Natural killer cell treated with Interleukin-12 subunit alpha and Interleukin-12 subunit beta and Interleukin-15 and Interleukin-18, amount 100 ng/mL, for 72 hours (primary cell): ENCODE measurements at regions not wholly inside any gene's neighbourhood (a gene's known extent, or its start where the extent isn't known, plus 50 kb on each side); places are given as distances from the start of the nearest gene placed in this dataset.

Source experiments
- ATAC-seq, 2 donors: fragments of 150-1000 bp; cut with Tn5 transposase in 1 of 2; sonication (Bioruptor Pico), chemical (Tn5 transposase) in 1 of 2; 2 replicates each; pipeline ENCODE4 v1.10.0; 2021
- DNase-seq: peaks from one replicate; pipeline ENCODE4 v3.0.0; 2022; ENCODE audit warnings: low spot score
- H3K27ac Mint-ChIP-seq, 2 donors: 1 replicate in 1 of 2; 2 replicates in 1 of 2; pipeline ENCODE4 v1.8.0; 2022; ENCODE audit warnings: mixed read lengths in 2 of 2, mild to moderate bottlenecking in 1 of 2, moderate library complexity in 1 of 2
- H3K27me3 Mint-ChIP-seq, 2 donors: 1 replicate in 1 of 2; 2 replicates in 1 of 2; pipeline ENCODE4 v1.8.0; 2022; ENCODE audit warnings: mixed read lengths in 2 of 2
- H3K36me3 Mint-ChIP-seq: one replicate; pipeline ENCODE4 v1.8.0; 2022; ENCODE audit warnings: mixed read lengths
- H3K4me1 Mint-ChIP-seq, 2 donors: 1 replicate in 1 of 2; 2 replicates in 1 of 2; pipeline ENCODE4 v1.8.0; 2022; ENCODE audit warnings: low read depth in 2 of 2, mixed read lengths in 2 of 2, mild to moderate bottlenecking in 1 of 2
- H3K4me3 Mint-ChIP-seq: one replicate; pipeline ENCODE4 v1.8.0; 2022; ENCODE audit warnings: mixed read lengths
- H3K9me3 Mint-ChIP-seq: 2 replicates; pipeline ENCODE4 v1.8.0; 2022; ENCODE audit warnings: mixed read lengths

- no peaks in the 10 kb centered on the region for H3K4me1 Mint-ChIP-seq
Observed at GRCh38 chr5:167898361-167899042, 392.9 kb upstream of the WWC1 start.

GRCh38 chr5:167899490-167900070 lies 391.9 kb upstream of the WWC1 start:
- H3K36me3 Mint-ChIP-seq, result no peaks in the 10 kb centered on the region
- DNase-seq, result no peak
- H3K9me3 Mint-ChIP-seq, result peaks cover 8% of the 10 kb centered on the region
- H3K4me3 Mint-ChIP-seq, result no peak overlapping the region
- no peaks in the 10 kb centered on the region for H3K4me1 Mint-ChIP-seq
- H3K27me3 Mint-ChIP-seq, result peaks cover 0 to 11% of the 10 kb centered on the region in 2 donors
- ATAC-seq, result no peak
- no peak overlapping the region for H3K27ac Mint-ChIP-seq

More at GRCh38 chr5:167898361-167899042, 392.9 kb upstream of the WWC1 start:
- H3K4me3 Mint-ChIP-seq, result no peak overlapping the region
- no peak for DNase-seq
- no peak overlapping the region for H3K27ac Mint-ChIP-seq
- H3K36me3 Mint-ChIP-seq, result no peaks in the 10 kb centered on the region
- H3K9me3 Mint-ChIP-seq, result peaks cover 11% of the 10 kb centered on the region
- peaks cover 0 to 11% of the 10 kb centered on the region in 2 donors for H3K27me3 Mint-ChIP-seq
- ATAC-seq, result no peak

DNA sequence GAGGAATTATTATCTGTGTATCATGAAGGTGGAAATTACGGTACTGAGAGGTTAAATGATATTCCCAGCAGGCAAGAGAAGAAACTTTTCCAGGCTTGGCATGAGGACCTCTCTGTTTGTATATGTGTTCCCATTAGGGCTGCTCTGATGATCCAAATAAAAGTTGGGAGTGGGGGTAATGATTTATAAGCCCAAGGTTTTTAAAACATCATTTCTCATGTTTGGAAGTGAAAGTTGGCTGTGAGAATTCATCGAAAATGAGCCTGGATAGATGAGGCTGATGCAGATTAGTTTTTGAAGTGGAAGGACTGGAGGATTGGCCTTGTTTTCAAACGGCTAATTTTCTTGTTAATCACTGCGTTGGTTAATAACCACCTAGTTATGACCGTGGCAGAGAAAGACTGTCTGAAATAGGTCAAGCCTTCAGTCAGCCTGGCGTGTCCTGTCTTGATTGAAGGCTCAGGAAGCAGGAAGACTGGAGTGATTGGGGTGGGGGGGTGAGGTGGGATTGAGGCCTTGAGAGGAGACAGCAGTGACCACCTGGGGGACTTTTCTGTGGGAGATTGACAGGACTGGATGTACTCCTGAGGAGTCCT lies 391.0 kb upstream of the WWC1 start:
- Mint-ChIP-seq H3K27ac (no peak overlapping the region), H3K4me3 (no peak overlapping the region), H3K4me1 (no peaks in the 10 kb centered on the region), H3K9me3 (peaks cover 11% of the 10 kb centered on the region), H3K27me3 (peaks cover 0 to 11% of the 10 kb centered on the region in 2 donors), H3K36me3 (no peaks in the 10 kb centered on the region)
- no peak for DNase-seq
- no peak for ATAC-seq

- Mint-ChIP-seq H3K4me1 (no peaks in the 10 kb centered on the region), H3K9me3 (peaks cover 11% of the 10 kb centered on the region), H3K27me3 (peaks cover 0 to 11% of the 10 kb centered on the region in 2 donors), H3K36me3 (no peaks in the 10 kb centered on the region), H3K27ac (no peak overlapping the region), H3K4me3 (no peak overlapping the region)
- DNase-seq (no peak), ATAC-seq (no peak)
Observed at GRCh38 chr5:167902298-167902697, 389.1 kb upstream of the WWC1 start.

DNA sequence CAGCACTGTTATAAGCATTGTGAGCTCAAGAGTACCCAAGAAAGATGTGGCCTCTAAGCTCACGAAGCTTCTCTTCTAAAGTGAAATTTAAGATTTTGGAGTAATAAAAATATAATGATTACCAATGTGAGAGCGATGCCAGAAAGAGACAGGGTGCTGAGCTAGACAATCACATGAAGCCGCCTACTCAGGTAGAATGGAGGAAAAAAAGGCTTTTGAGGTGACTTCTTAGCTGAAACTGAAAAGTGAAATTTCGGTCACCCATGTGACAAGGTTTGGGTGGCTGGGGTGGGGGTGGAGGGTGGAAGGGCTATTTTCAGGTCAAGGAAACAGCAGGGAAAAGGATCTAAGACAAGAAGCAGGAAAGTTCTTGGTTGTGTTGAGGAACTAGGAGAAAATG lies 388.2 kb upstream of the WWC1 start:
- H3K27ac Mint-ChIP-seq, result no peak overlapping the region
- DNase-seq (no peak), ATAC-seq (no peak)
- no peaks in the 10 kb centered on the region for H3K4me1 Mint-ChIP-seq
- H3K36me3 Mint-ChIP-seq, result no peaks in the 10 kb centered on the region
- H3K4me3 Mint-ChIP-seq, result no peak overlapping the region
- peaks cover 0 to 10% of the 10 kb centered on the region in 2 donors for H3K27me3 Mint-ChIP-seq
- peaks cover 11% of the 10 kb centered on the region for H3K9me3 Mint-ChIP-seq

- peaks cover 2 to 6% of the 10 kb centered on the region in 2 donors for H3K27me3 Mint-ChIP-seq
- H3K27ac Mint-ChIP-seq, result no peak overlapping the region
- H3K9me3 Mint-ChIP-seq, result peaks cover 8% of the 10 kb centered on the region
- no peak overlapping the region for H3K4me3 Mint-ChIP-seq
- H3K4me1 Mint-ChIP-seq, result no peaks in the 10 kb centered on the region
- no peaks in the 10 kb centered on the region for H3K36me3 Mint-ChIP-seq
- DNase-seq, result no peak
- no peak for ATAC-seq
Observed at GRCh38 chr5:167903659-167904058, 387.8 kb upstream of the WWC1 start.

DNA sequence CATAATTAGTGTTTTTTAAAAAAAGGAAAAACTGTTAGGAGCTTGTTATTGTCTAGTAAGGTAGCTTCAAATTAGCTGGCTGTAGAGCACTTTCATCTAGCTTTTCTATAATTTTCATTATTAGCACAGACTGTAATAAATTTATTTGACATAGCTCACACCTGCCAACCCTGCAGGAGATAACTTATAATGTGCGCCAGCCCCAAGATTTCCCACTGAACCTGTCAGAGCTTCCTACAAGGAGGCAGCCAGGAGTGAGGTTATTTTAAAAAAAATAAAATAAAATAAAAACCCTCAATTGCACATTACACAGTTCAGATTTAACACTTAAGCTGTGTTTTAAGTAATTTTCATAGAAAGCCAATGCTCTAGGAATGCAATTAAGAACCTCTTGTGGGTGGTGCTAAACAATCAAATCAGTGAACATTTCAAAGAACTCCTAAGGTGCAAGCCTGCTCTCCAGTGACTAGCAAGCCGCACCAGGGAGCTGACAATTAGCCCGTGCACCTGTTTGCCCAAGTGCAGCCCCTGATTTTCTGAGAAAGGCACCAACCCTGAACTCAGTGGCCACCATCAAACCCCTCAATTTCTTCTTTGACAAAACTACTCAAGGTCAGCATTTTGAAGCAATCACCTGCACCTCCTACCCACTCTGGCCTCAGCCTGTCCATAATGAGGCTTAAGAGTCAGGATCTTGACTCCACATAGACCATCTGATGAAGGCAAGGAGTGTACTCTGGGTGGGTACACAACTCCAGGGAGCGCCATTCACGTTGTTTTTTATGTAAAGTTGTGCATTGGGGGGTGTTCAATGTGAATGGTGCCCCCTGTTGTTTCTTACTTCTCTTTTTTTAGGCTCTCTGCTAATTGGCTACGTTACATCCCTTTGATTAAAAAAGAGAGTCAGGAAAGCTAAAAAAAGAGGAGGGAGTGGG lies 385.3 kb upstream of the WWC1 start:
- Mint-ChIP-seq H3K27ac (no peak overlapping the region), H3K27me3 (peaks cover 0 to 2% of the 10 kb centered on the region in 2 donors), H3K4me3 (no peak overlapping the region), H3K4me1 (no peaks in the 10 kb centered on the region), H3K36me3 (no peaks in the 10 kb centered on the region), H3K9me3 (peaks cover 3% of the 10 kb centered on the region)
- DNase-seq, result no peak
- peak in 1 of 2 donors; percentile 20 for ATAC-seq

DNA sequence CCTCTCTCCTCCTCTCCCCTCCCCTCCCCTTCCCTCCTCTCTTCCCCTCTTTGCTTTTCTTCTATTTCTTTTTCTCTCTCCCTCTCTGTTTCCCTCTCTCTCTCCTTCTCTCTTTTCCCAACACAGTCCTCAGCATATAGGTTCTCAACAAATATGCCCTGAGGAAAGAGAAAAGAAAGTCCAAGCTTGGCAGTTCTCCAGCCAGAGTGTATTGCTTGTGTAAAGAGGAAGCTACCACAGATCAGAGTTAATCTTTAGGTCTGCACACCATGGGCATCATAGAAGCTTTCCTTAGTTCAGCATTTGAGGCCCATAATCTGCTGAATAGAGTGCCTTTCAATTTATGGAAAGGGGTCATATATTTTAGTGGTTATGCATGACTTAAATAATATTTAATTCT lies 382.8 kb upstream of the WWC1 start:
- no peak overlapping the region for H3K27ac Mint-ChIP-seq
- H3K27me3 Mint-ChIP-seq, result peaks cover 0 to 2% of the 10 kb centered on the region in 2 donors

GRCh38 chr5:167912941-167913665 lies 378.3 kb upstream of the WWC1 start:
- no peaks in the 10 kb centered on the region for H3K4me1 Mint-ChIP-seq
- DNase-seq (no peak), ATAC-seq (no peak)
- no peaks in the 10 kb centered on the region for H3K36me3 Mint-ChIP-seq
- H3K27me3 Mint-ChIP-seq, result peaks cover 0 to 4% of the 10 kb centered on the region in 2 donors
- H3K27ac Mint-ChIP-seq, result no peak overlapping the region
- no peaks in the 10 kb centered on the region for H3K9me3 Mint-ChIP-seq
- H3K4me3 Mint-ChIP-seq, result no peak overlapping the region

More for the DNA sequence above, 382.8 kb upstream of the WWC1 start:
- ATAC-seq (no peak), DNase-seq (no peak)
- no peak overlapping the region for H3K4me3 Mint-ChIP-seq
- H3K9me3 Mint-ChIP-seq, result peaks cover 3% of the 10 kb centered on the region
- H3K36me3 Mint-ChIP-seq, result no peaks in the 10 kb centered on the region
- H3K4me1 Mint-ChIP-seq, result no peaks in the 10 kb centered on the region

- Mint-ChIP-seq H3K27ac (no peak overlapping the region), H3K9me3 (peaks cover 3% of the 10 kb centered on the region), H3K4me3 (no peak overlapping the region), H3K27me3 (peaks cover 0 to 2% of the 10 kb centered on the region in 2 donors), H3K36me3 (no peaks in the 10 kb centered on the region), H3K4me1 (no peaks in the 10 kb centered on the region)
- DNase-seq, result no peak
- ATAC-seq, result no peak
Observed at GRCh38 chr5:167915237-167915636, 376.2 kb upstream of the WWC1 start.

DNA sequence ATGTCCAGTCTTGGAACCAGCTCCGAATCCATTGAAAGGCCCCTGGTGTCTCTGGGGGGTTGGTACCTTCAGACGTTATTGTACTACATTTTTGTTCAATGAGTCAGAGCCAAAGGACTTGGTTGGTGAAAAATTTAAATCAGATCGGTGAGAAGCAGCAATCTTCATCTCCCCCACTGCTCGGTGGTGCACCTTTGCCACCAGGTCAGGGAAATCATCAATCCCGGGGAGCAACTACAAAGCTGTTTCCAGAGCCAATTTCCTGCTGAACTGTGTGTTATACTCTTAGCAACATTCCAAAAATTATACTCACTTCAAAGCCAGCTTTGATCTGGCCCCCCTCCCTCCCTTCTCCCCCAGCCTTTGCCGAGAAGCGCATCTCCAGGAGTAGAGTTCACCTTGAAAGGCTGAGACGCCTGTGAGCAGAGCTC lies 375.2 kb upstream of the WWC1 start:
- no peak overlapping the region for H3K4me3 Mint-ChIP-seq
- no peaks in the 10 kb centered on the region for H3K36me3 Mint-ChIP-seq
- ATAC-seq (no peak), DNase-seq (no peak)
- peaks cover 5% of the 10 kb centered on the region for H3K9me3 Mint-ChIP-seq
- no peaks in the 10 kb centered on the region for H3K4me1 Mint-ChIP-seq
- H3K27ac Mint-ChIP-seq, result no peak overlapping the region
- peaks cover 0 to 3% of the 10 kb centered on the region in 2 donors for H3K27me3 Mint-ChIP-seq

DNA sequence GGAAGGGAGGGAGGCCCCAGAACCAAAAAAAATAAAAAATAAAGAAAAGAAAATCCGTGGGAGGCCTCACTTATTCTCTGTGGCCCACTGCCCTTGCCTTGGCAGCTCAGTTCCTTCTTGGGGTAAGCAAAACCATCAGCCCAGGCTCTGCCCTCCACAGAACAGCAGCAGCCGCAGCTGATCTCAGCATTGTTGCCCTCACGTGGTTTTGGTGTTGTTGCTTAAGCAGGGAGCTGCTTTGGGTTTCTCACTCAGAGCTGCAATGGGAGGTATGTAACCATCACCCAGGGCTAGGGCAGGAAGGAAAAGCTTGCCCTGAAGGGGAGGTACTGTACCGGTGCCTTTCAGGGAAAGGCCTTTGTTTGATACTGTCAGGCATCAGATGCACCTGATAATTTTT lies 374.7 kb upstream of the WWC1 start:
- Mint-ChIP-seq H3K4me1 (no peaks in the 10 kb centered on the region), H3K27me3 (peaks cover 0 to 5% of the 10 kb centered on the region in 2 donors), H3K27ac (no peak overlapping the region), H3K9me3 (peaks cover 7% of the 10 kb centered on the region), H3K36me3 (no peaks in the 10 kb centered on the region), H3K4me3 (no peak overlapping the region)
- DNase-seq, result no peak
- no peak for ATAC-seq

- Mint-ChIP-seq H3K4me3 (no peak overlapping the region), H3K27ac (no peak overlapping the region), H3K9me3 (peaks cover 7% of the 10 kb centered on the region), H3K27me3 (peaks cover 0 to 5% of the 10 kb centered on the region in 2 donors), H3K36me3 (no peaks in the 10 kb centered on the region), H3K4me1 (no peaks in the 10 kb centered on the region)
- DNase-seq, result no peak
- no peak for ATAC-seq
Observed at GRCh38 chr5:167918184-167918812, 373.1 kb upstream of the WWC1 start.
